ENCODE measurements at regions not wholly inside any gene's neighbourhood (a gene's known extent, or its start where the extent isn't known, plus 50 kb on each side); places are given as distances from the start of the nearest gene placed in this dataset.

DNA sequence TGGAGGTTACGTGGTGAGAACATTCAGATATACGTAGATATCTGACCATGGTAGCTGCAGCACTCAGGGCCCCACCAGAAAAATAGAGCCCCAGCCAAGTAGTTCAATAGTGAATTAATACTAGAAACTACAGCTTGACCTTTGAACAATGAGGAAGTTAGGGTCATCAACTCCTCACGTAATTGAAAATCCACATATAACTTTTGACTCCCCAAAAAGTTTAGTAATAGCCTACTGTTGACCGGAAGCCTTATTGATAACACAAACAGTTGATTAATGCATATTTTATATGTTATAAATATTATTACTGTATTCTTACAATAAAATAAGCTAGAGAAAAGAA is 117.9 kb downstream of the SNX5 start:
- whole genome bisulfite sequencing (ENCODE audit: missing lambda C conversion rate) = 87% methylated on average over 4 of the region's 4 CpGs
- FAIRE-seq (no peak), DNase-seq (ENCODE audit: low read depth in 1 of 2, low spot score in 1 of 2) (no peak), ATAC-seq (no peak)
- no peak overlapping the region for H3K4me3 ChIP-seq
- no peak overlapping the region for H3K4me2 ChIP-seq
- TF ChIP-seq RFX5 (IDR thresholded peaks at IDR 0.05) (no peak), NPAS2 (CRISPR knock-in tag; IDR thresholded peaks at IDR 0.05; ENCODE audit: borderline replicate concordance) (no peak), NFE2L2 (conservative IDR thresholded peaks at IDR 0.05; ENCODE audit: low read length) (no peak), MYC (IDR thresholded peaks at IDR 0.05; ENCODE audit: borderline replicate concordance, low read length) (no peak), POLR2A (IDR thresholded peaks at IDR 0.05; ENCODE audit: low read length) (no peak)
- TF ChIP-seq, protein P1, sequence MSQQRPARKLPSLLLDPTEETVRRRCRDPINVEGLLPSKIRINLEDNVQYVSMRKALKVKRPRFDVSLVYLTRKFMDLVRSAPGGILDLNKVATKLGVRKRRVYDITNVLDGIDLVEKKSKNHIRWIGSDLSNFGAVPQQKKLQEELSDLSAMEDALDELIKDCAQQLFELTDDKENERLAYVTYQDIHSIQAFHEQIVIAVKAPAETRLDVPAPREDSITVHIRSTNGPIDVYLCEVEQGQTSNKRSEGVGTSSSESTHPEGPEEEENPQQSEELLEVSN (IDR thresholded peaks at IDR 0.05; ENCODE audit: borderline replicate concordance, low read depth) = no peak
- TF ChIP-seq, protein P2, sequence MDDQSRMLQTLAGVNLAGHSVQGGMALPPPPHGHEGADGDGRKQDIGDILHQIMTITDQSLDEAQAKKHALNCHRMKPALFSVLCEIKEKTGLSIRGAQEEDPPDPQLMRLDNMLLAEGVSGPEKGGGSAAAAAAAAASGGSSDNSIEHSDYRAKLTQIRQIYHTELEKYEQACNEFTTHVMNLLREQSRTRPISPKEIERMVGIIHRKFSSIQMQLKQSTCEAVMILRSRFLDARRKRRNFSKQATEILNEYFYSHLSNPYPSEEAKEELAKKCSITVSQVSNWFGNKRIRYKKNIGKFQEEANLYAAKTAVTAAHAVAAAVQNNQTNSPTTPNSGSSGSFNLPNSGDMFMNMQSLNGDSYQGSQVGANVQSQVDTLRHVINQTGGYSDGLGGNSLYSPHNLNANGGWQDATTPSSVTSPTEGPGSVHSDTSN (IDR thresholded peaks at IDR 0.05) = no peak
- ChIA-PET POLR2A (interaction anchor here (0.7 kb wide), 1 partner anchor 438 kb away, joined by 3 read pairs; the partner anchor contains the start of gene ZNF133), CTCF (interaction anchor here (1.1 kb wide), 1 partner anchor 345 kb away, joined by 3 read pairs; no protein-coding TSS in a partner anchor)
- H3K27ac ChIP-seq = no peak overlapping the region
- H3K4me1 ChIP-seq = no peaks in the 10 kb centered on the region
- no peaks in the 10 kb centered on the region; the same call in 2 of the 3 replicates for H3K9me3 ChIP-seq

DNA sequence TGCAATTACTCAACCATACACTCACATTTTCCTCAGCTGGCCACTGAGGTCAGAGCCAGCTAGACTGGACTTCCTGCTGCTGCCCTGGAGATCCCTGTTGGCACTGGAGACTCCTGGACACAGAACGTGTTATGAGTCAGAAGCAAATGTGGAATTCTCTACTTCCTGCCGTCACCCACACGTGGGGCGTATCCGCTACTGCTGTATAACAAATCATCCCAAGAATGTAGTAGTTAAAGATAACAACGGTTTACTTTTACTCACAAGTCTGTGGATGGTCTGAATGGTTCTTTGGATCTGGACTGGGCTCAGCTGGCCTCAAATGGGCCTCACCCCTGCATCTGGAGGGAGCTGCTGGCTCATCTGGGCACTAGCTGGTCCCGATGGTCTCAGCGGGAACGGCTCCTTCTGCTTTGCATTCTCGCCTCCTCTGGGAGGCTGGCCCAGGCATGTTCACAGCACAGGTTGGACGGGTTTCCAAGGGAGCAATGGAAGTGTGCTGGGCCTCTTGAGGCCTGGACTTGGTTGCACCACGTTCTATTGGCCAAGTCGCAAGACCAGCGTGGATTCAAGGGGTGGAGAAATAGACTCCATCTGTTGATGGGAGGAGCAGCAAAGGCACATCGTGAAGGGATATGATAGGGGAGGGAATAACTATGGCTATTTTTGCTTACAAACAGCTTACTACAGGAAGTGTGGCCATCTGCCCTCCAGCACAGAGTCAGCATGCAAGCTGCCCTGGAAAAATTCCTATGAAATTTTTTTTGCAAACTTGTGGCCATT is 118.5 kb downstream of the SNX5 start:
- H3K4me3 ChIP-seq = no peak overlapping the region
- WGBS (ENCODE audit: missing lambda C conversion rate) = 68% methylated on average over 15 of the region's 15 CpGs
- peak overlapping the region in 1 of 2 experiments; percentile 26; a peak in 2 of 6 replicates for H3K27ac ChIP-seq
- no peak for TF ChIP-seq FOSB (CRISPR knock-in tag; IDR thresholded peaks at IDR 0.05)
- TF ChIP-seq, protein P3, sequence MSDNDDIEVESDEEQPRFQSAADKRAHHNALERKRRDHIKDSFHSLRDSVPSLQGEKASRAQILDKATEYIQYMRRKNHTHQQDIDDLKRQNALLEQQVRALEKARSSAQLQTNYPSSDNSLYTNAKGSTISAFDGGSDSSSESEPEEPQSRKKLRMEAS (IDR thresholded peaks at IDR 0.05) = 0 out of 2 replicates have a peak, but pooled peaks have one; percentile 18
- POLR2A ChIA-PET = no interaction called here
- ATAC-seq = peak; percentile 51 to 61; a peak in 5 of 6 replicates
- H3K9me3 ChIP-seq = no peaks in the 10 kb centered on the region; the same call in 2 of the 3 replicates
- H3K4me2 ChIP-seq = no peak overlapping the region
- CTCF ChIA-PET = interaction anchor here (0.8 to 1.1 kb wide), 4 partner anchors 9 to 345 kb away, joined by 3 read pairs; partner anchors contain the start of gene RRBP1
- FAIRE-seq = no peak
- peak; percentile 36 to 63 for DNase-seq (ENCODE audit: low read depth in 1 of 2, low spot score in 1 of 2)
- no peaks in the 10 kb centered on the region for H3K4me1 ChIP-seq

DNA sequence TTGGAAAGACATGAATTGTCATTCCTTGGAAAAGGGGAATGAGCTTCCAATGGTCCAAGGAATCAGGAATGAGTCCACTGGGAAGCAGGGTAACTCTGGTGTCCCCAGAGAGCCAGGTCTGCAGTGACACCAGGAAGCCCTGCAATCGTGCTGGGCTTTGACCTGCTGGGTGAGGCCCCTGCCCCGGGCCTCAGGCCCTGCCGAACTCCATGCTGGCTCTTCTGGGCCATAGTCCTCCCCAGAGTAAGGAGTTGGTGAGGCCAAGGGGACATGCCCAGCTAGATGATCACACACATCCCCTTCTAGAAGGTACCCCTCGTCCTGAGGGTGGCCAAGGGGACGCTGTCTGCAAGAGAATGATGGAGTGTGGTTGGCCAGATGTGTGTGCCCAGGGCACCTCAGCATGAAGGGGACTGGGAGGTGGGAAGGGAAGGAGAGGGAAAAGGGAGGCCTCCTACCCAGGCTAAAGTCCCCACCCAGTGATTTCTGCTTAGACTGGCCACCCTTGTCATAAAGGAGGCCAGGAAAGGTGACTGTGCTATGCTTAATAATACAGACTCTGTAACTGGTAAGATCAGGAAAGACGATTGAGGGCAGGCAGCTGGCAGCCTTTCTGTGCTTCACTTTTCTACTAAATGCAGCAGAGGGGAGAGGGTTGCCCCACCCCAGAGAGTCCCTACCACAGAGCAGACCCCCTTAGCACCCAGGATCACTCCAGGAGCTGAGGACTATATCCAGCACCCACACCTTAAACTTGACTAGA is 119.3 kb downstream of the SNX5 start:
- no peak overlapping the region for H3K4me2 ChIP-seq

More for the DNA sequence above, 119.3 kb downstream of the SNX5 start:
- CTCF ChIA-PET = interaction anchor here (0.8 to 1.1 kb wide), 4 partner anchors 9 to 344 kb away, joined by 3 read pairs; partner anchors contain the start of gene RRBP1
- whole genome bisulfite sequencing (ENCODE audit: missing lambda C conversion rate) = 67% methylated on average over 6 of the region's 6 CpGs
- FAIRE-seq = no peak
- no peak for DNase-seq (ENCODE audit: low read depth in 1 of 2, low spot score in 1 of 2)
- Histone ChIP-seq H3K27ac (peak overlapping the region in 1 of 2 experiments; percentile 14; a peak in 1 of 6 replicates), H3K4me3 (no peak overlapping the region), H3K9me3 (no peaks in the 10 kb centered on the region; the same call in 2 of the 3 replicates), H3K4me1 (no peaks in the 10 kb centered on the region)
- ATAC-seq = no peak
- POLR2A ChIA-PET = no interaction called here
- TF ChIP-seq, protein P4, sequence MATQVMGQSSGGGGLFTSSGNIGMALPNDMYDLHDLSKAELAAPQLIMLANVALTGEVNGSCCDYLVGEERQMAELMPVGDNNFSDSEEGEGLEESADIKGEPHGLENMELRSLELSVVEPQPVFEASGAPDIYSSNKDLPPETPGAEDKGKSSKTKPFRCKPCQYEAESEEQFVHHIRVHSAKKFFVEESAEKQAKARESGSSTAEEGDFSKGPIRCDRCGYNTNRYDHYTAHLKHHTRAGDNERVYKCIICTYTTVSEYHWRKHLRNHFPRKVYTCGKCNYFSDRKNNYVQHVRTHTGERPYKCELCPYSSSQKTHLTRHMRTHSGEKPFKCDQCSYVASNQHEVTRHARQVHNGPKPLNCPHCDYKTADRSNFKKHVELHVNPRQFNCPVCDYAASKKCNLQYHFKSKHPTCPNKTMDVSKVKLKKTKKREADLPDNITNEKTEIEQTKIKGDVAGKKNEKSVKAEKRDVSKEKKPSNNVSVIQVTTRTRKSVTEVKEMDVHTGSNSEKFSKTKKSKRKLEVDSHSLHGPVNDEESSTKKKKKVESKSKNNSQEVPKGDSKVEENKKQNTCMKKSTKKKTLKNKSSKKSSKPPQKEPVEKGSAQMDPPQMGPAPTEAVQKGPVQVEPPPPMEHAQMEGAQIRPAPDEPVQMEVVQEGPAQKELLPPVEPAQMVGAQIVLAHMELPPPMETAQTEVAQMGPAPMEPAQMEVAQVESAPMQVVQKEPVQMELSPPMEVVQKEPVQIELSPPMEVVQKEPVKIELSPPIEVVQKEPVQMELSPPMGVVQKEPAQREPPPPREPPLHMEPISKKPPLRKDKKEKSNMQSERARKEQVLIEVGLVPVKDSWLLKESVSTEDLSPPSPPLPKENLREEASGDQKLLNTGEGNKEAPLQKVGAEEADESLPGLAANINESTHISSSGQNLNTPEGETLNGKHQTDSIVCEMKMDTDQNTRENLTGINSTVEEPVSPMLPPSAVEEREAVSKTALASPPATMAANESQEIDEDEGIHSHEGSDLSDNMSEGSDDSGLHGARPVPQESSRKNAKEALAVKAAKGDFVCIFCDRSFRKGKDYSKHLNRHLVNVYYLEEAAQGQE (IDR thresholded peaks at IDR 0.05) = no peak
- TF ChIP-seq RFX5 (IDR thresholded peaks at IDR 0.05) (no peak), GATA3 (IDR thresholded peaks at IDR 0.05; ENCODE audit: borderline replicate concordance) (no peak), POLR2A (IDR thresholded peaks at IDR 0.05; ENCODE audit: low read length) (no peak), MYC (IDR thresholded peaks at IDR 0.05; ENCODE audit: borderline replicate concordance, low read length) (no peak)
